Muscle layer of colon (tissue), 2 donors: ENCODE measurements at regions not wholly inside any gene's neighbourhood (a gene's known extent, or its start where the extent isn't known, plus 50 kb on each side); places are given as distances from the start of the nearest gene placed in this dataset.
"Not testable (repeated sequence)": the region's sequence is repeated elsewhere in the genome, so short reads cannot be mapped to it uniquely, and the experiment has no call there.

ENCODE experiments used
- H3K27ac ChIP-seq: one replicate; pipeline ENCODE4 v1.7.0; 2013; ENCODE audit warnings: low read depth, mild to moderate bottlenecking, low read length, moderate library complexity
- H3K27me3 ChIP-seq, 2 donors: one replicate each; pipeline ENCODE4 v1.7.0; 2013; ENCODE audit warnings: low read length in 2 of 2, mild to moderate bottlenecking in 2 of 2; ENCODE audit not compliant: insufficient read depth in 2 of 2, control insufficient read depth in 1 of 2
- H3K36me3 ChIP-seq: one replicate; pipeline ENCODE4 v1.7.0; 2013; ENCODE audit warnings: mild to moderate bottlenecking, low read length; ENCODE audit not compliant: insufficient read depth
- H3K4me1 ChIP-seq: one replicate; pipeline ENCODE4 v1.7.0; 2013; ENCODE audit warnings: mild to moderate bottlenecking, low read length; ENCODE audit not compliant: insufficient read depth
- H3K4me3 ChIP-seq, 2 donors: one replicate each; pipeline ENCODE4 v1.7.0; 2013; ENCODE audit warnings: low read length in 2 of 2, low read depth in 1 of 2, mild to moderate bottlenecking in 1 of 2, moderate library complexity in 1 of 2
- H3K9ac ChIP-seq: one replicate; pipeline ENCODE4 v1.7.0; 2013; ENCODE audit warnings: low read length
- H3K9me3 ChIP-seq: one replicate; pipeline ENCODE4 v1.7.0; 2013; ENCODE audit warnings: mild to moderate bottlenecking, low read length
- donor health status: abdominal sarcoma.
- donor health status: Adenocarcinoma of cecum.

DNA sequence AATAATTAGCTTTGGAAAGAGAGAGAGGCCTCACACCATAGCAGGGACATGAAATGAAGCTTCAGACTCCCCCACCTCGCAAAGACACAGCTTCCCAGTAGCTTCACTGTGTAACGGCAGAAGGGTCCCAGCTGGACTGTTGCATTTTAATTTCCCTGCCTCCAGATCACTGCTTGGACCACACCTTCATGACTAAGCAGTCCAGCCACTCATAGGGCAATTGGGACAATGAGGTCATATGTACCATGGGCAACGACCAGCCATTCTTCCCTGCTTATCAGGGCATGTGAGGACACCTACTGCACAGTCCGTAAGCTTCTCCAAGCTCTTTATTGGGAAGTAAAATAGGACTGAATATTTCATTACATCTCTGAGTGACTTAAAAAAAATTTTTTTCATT lies 183.0 kb downstream of the MREG start:
- Histone ChIP-seq H3K27ac (no peak overlapping the region), H3K9me3 (no peaks in the 10 kb centered on the region), H3K4me1 (peaks cover 18% of the 10 kb centered on the region), H3K36me3 (no peaks in the 10 kb centered on the region), H3K27me3 (no peaks in the 10 kb centered on the region), H3K9ac (no peak overlapping the region), H3K4me3 (no peak overlapping the region)

GRCh38 chr2:215829261-215829660 lies 184.1 kb downstream of the MREG start:
- Histone ChIP-seq H3K27ac (no peak overlapping the region), H3K9ac (no peak overlapping the region), H3K27me3 (no peaks in the 10 kb centered on the region), H3K36me3 (no peaks in the 10 kb centered on the region), H3K4me3 (no peak overlapping the region), H3K9me3 (no peaks in the 10 kb centered on the region), H3K4me1 (peaks cover 18% of the 10 kb centered on the region)

DNA sequence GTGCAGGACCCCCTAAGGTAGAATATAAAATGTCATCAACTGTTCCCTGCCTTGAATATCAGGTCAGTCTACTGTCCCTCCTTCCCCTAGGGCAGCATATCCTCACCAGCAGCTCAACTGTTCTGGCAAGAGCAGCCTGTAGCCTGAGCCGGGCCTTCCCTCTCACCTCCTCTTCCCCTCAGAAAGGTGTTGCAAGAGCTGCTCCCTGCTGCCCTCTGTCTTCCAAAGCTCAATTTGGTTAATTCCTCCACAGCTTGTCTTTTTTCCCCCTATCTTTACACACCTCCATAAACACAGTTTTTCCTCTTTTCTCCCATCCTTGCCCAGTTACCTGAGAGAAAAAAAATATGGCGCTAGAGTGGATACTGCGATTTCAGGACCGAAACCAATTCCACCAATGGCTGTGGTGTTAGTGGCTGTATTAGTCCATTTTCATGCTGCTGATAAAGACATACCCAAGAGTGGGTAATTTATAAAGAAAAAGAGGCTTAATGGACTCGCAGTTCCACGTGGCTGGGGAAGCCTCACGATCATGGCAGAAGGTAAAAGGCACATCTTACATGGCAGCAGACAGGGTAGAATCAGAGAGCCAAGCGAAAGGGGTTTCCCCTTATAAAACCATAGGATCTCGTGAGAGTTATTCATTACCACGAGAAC lies 184.7 kb downstream of the MREG start:
- H3K4me1 ChIP-seq: peaks cover 18% of the 10 kb centered on the region
- H3K9ac ChIP-seq: no peak overlapping the region
- no peaks in the 10 kb centered on the region for H3K9me3 ChIP-seq
- no peaks in the 10 kb centered on the region for H3K27me3 ChIP-seq
- H3K4me3 ChIP-seq: no peak overlapping the region
- H3K27ac ChIP-seq: no peak overlapping the region
- no peaks in the 10 kb centered on the region for H3K36me3 ChIP-seq

- Histone ChIP-seq H3K27ac (no peak overlapping the region), H3K9ac (no peak overlapping the region), H3K27me3 (no peaks in the 10 kb centered on the region), H3K36me3 (no peaks in the 10 kb centered on the region), H3K4me3 (no peak overlapping the region), H3K4me1 (peaks cover 10% of the 10 kb centered on the region), H3K9me3 (no peaks in the 10 kb centered on the region)
These were observed 186.4 kb downstream of the MREG start for GRCh38 chr2:215826838-215827441.

DNA sequence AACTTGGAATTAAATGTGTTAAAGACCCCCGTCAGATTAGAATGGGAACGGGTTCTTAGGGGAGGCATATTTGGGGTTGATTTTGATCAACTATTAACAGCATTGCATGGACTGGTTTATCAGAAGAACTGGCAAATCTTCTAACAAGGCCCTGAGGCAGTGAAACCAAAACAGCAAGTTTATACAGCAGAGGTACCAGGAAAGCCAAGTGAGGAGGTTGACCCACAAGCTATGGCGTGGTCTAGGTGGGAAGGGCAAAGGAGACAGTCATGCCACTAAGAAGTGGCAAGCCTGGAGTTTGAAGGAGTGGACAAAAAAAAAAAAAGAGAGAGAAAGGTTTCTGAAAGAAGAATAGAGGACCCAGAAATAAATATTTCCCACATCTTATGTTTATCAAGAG lies 187.0 kb downstream of the MREG start:
- Histone ChIP-seq H3K27ac (no peak overlapping the region), H3K4me3 (no peak overlapping the region), H3K36me3 (no peaks in the 10 kb centered on the region), H3K4me1 (peaks cover 10% of the 10 kb centered on the region), H3K27me3 (no peaks in the 10 kb centered on the region), H3K9ac (no peak overlapping the region), H3K9me3 (no peaks in the 10 kb centered on the region)

DNA sequence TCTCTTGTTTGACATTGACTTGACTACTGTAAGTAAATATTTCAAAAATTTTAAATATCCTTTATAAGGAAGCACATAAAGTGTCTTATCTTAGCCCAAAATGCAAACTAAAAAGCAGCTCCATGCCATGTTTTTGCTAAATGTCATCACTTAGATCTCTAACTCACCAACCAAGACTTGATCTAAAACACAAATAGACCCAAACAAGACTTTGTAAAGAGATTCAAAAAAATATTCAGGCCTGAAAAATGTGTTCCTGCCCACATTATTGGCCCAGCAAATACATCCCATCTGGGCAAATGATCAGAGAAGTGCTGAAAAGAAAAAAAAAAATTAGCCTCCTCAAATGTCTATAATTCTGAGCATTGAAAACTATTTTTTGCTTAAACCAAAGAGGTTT lies 187.6 kb downstream of the MREG start:
- Histone ChIP-seq H3K4me1 (peaks cover 10% of the 10 kb centered on the region), H3K27ac (no peak overlapping the region), H3K27me3 (no peaks in the 10 kb centered on the region), H3K36me3 (no peaks in the 10 kb centered on the region), H3K9me3 (no peaks in the 10 kb centered on the region), H3K9ac (no peak overlapping the region), H3K4me3 (no peak overlapping the region)

DNA sequence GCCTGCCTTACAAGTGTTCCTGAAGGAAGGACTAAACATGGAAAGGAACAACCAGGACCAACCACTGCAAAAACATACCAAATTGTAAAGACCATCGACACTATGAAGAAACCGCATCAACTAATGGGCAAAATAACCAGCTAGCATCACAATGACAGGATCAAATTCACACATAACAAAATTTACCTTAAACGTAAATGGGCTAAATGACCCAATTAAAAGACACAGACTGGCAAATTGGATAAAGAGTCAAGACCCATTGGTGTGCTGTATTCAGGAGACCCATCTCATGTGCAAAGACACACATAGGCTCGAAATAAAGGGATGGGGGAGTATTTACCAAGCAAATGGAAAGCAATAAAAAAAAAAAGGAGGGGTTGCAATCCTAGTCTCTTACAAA lies 192.1 kb downstream of the MREG start:
- H3K4me3 ChIP-seq, H3K9ac ChIP-seq, H3K4me1 ChIP-seq, H3K27ac ChIP-seq, H3K36me3 ChIP-seq, H3K27me3 ChIP-seq, H3K9me3 ChIP-seq: not testable (repeated sequence)

- H3K27ac ChIP-seq, H3K4me1 ChIP-seq, H3K27me3 ChIP-seq, H3K4me3 ChIP-seq, H3K36me3 ChIP-seq, H3K9ac ChIP-seq, H3K9me3 ChIP-seq: not testable (repeated sequence)
These were observed 193.6 kb downstream of the MREG start for GRCh38 chr2:215819713-215820112.

DNA sequence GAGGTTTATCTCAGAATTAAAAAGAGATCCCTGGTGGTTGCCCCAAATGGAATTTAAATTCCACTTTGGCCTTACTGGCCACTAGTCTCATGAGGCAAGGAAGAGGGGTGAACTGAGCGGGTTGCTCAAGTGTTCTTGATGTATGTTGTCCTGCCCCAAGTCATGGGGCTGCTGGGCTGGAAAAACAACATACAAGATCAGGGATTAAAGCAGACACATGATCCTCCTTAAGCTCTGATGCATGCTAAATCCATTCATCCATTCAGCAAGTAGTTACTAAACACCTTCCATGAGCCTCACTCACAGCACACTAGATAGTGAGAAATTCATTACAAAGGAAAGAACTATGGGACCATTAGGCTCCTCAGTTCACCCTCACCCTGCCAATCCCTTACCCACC lies 196.3 kb downstream of the MREG start:
- Histone ChIP-seq H3K27ac (no peak overlapping the region), H3K4me1 (no peaks in the 10 kb centered on the region), H3K4me3 (no peak overlapping the region), H3K36me3 (no peaks in the 10 kb centered on the region), H3K27me3 (no peaks in the 10 kb centered on the region), H3K9me3 (no peaks in the 10 kb centered on the region), H3K9ac (no peak overlapping the region)

- H3K4me3 ChIP-seq: no peak overlapping the region
These were observed 196.9 kb downstream of the MREG start for GRCh38 chr2:215816424-215816823.

DNA sequence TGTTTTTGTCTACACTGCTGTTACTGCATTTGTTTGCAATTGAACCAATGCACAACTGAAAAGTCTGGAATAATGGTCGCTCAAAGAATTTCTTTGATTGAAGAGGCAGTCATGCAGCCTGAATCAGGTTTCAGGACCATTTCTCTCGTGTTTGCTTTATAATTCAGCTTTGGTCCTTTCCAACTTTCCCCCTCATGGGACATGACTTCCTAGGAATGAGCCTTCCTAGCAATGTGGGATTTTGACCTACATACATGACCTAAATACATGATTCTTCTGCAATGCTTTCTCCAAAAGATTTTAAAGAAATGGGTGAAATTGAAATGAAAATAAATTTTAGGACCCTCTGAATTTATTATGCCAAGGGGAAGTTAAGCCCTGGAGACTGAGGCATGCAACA lies 197.4 kb downstream of the MREG start:
- Histone ChIP-seq H3K27ac (no peak overlapping the region), H3K9ac (no peak overlapping the region), H3K4me3 (no peak overlapping the region), H3K27me3 (no peaks in the 10 kb centered on the region), H3K4me1 (no peaks in the 10 kb centered on the region), H3K9me3 (no peaks in the 10 kb centered on the region), H3K36me3 (no peaks in the 10 kb centered on the region)

More at GRCh38 chr2:215816424-215816823, 196.9 kb downstream of the MREG start:
- Histone ChIP-seq H3K9me3 (no peaks in the 10 kb centered on the region), H3K27ac (no peak overlapping the region), H3K36me3 (no peaks in the 10 kb centered on the region), H3K4me1 (no peaks in the 10 kb centered on the region), H3K27me3 (no peaks in the 10 kb centered on the region), H3K9ac (no peak overlapping the region)

DNA sequence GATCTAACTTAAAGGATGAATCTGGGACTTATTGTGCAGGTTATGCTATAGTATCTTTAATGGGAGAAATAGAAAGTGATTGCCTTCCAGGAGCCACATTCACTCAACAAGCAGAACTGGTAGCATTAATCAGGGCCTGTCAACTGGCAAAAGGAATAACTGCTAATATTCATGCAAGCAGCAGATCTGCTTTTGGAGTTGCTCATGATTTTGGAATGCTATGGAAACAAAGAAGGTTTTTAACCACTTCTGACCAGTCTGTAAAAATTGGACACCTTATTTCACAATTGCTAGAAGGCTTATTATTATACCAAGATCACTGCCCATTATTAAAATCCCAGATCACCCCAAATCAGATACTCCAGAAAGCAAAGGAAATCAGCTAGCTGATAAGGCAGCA lies 200.4 kb downstream of the MREG start:
- Histone ChIP-seq H3K9ac (no peak overlapping the region), H3K4me3 (no peak overlapping the region), H3K9me3 (no peaks in the 10 kb centered on the region), H3K4me1 (no peaks in the 10 kb centered on the region), H3K27me3 (no peaks in the 10 kb centered on the region), H3K36me3 (no peaks in the 10 kb centered on the region), H3K27ac (no peak overlapping the region)
